Stomach (tissue), 4 donors: ENCODE measurements at regions not wholly inside any gene's neighbourhood (a gene's known extent, or its start where the extent isn't known, plus 50 kb on each side); places are given as distances from the start of the nearest gene placed in this dataset.

Experiments
- POLR2A ChIP-seq, 4 donors: fragments of 450-650 bp; IDR thresholded peaks; one replicate each; pipeline ENCODE4 v1.6.1; 2016; ENCODE audit warnings: antibody characterized with exemption in 4 of 4, control low read depth in 2 of 4, mild to moderate bottlenecking in 1 of 4, moderate library complexity in 1 of 4
- POLR2AphosphoS5 ChIP-seq, 3 donors: sonication (generic); formaldehyde crosslinking; IDR thresholded peaks; one replicate each; pipeline ENCODE4 v1.6.1; 2016; ENCODE audit warnings: antibody characterized with exemption in 3 of 3
- TF ChIP-seq, protein P1 (sequence below), 7 experiments: fragments of 450-650 bp in 4 of 7; fragments of 200-600 bp in 3 of 7; sonication (generic) in 3 of 7; IDR thresholded peaks; one replicate each; pipeline ENCODE4 v1.5.1; 2016 to 2019; ENCODE audit warnings: antibody characterized with exemption in 7 of 7, control low read depth in 2 of 7, mild to moderate bottlenecking in 1 of 7

GRCh38 chr2:58569475-58570185 lies 328.5 kb upstream of the FANCL start:
- TF ChIP-seq POLR2A (IDR thresholded peaks at IDR 0.05) (no peak), POLR2AphosphoS5 (IDR thresholded peaks at IDR 0.05) (no peak)
- TF ChIP-seq, protein P1, sequence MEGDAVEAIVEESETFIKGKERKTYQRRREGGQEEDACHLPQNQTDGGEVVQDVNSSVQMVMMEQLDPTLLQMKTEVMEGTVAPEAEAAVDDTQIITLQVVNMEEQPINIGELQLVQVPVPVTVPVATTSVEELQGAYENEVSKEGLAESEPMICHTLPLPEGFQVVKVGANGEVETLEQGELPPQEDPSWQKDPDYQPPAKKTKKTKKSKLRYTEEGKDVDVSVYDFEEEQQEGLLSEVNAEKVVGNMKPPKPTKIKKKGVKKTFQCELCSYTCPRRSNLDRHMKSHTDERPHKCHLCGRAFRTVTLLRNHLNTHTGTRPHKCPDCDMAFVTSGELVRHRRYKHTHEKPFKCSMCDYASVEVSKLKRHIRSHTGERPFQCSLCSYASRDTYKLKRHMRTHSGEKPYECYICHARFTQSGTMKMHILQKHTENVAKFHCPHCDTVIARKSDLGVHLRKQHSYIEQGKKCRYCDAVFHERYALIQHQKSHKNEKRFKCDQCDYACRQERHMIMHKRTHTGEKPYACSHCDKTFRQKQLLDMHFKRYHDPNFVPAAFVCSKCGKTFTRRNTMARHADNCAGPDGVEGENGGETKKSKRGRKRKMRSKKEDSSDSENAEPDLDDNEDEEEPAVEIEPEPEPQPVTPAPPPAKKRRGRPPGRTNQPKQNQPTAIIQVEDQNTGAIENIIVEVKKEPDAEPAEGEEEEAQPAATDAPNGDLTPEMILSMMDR (IDR thresholded peaks at IDR 0.05), result no peak
